GM12864 (cell line): ENCODE measurements at regions not wholly inside any gene's neighbourhood (a gene's known extent, or its start where the extent isn't known, plus 50 kb on each side); places are given as distances from the start of the nearest gene placed in this dataset.

Source experiments
- DNase-seq: peaks from one replicate; pipeline ENCODE4 v3.0.0-alpha.2; 2011; ENCODE audit warnings: low read depth
- H3K4me3 ChIP-seq: 2 replicates; pipeline ENCODE4 v1.5.1; 2011; ENCODE audit warnings: mild to moderate bottlenecking, low read depth, low read length, control low read depth
- CTCF ChIP-seq: IDR thresholded peaks from 2 replicates; pipeline ENCODE4 v1.5.1; 2011; ENCODE audit warnings: low read depth, mild to moderate bottlenecking, moderate library complexity, low read length, control low read depth, inconsistent platforms; ENCODE audit errors: missing control alignments

GRCh38 chrX:69387567-69388487 is 116.3 kb upstream of the NALF2 start:
- peak; percentile 64 for TF ChIP-seq CTCF
- no peak overlapping the region for H3K4me3 ChIP-seq
- DNase-seq, result no peak

GRCh38 chrX:69386681-69387080 is 117.4 kb upstream of the NALF2 start:
- no peak overlapping the region for H3K4me3 ChIP-seq
- TF ChIP-seq CTCF, result no peak
- no peak for DNase-seq

- DNase-seq, result no peak
- no peak for TF ChIP-seq CTCF
- H3K4me3 ChIP-seq, result no peak overlapping the region
These were observed 124.7 kb upstream of the NALF2 start for GRCh38 chrX:69379412-69379811.

- DNase-seq, result no peak
- H3K4me3 ChIP-seq, result no peak overlapping the region
- no peak for TF ChIP-seq CTCF
These were observed 129.6 kb upstream of the NALF2 start for GRCh38 chrX:69374569-69374968.

- H3K4me3 ChIP-seq, result no peak overlapping the region
- no peak for DNase-seq
- no peak for TF ChIP-seq CTCF
These were observed 131.7 kb upstream of the NALF2 start for GRCh38 chrX:69372435-69372834.

GRCh38 chrX:69371159-69371558 is 133.0 kb upstream of the NALF2 start:
- no peak overlapping the region for H3K4me3 ChIP-seq
- no peak for TF ChIP-seq CTCF
- DNase-seq, result no peak

GRCh38 chrX:69369999-69370398 is 134.1 kb upstream of the NALF2 start:
- no peak for DNase-seq
- TF ChIP-seq CTCF, result no peak
- H3K4me3 ChIP-seq, result no peak overlapping the region
